ENCODE measurements at regions not wholly inside any gene's neighbourhood (a gene's known extent, or its start where the extent isn't known, plus 50 kb on each side); places are given as distances from the start of the nearest gene placed in this dataset.

GRCh38 chr9:118946669-118947068 is 422.6 kb downstream of the BRINP1 start:
- Histone ChIP-seq H3K27me3 (no peaks in the 10 kb centered on the region), H3K36me3 (no peaks in the 10 kb centered on the region), H3K4me1 (no peaks in the 10 kb centered on the region), H3K4me3 (ENCODE audit: low read depth, low read length) (no peak overlapping the region), H3K9me3 (no peaks in the 10 kb centered on the region)
- no peak for TF ChIP-seq CTCF (IDR thresholded peaks at IDR 0.05; ENCODE audit: low read depth, low read length)
- no peak for DNase-seq

GRCh38 chr9:118954857-118955256 is 414.4 kb downstream of the BRINP1 start:
- H3K9me3 ChIP-seq = no peaks in the 10 kb centered on the region; the same call in 1 of the 2 replicates
- H3K4me3 ChIP-seq (ENCODE audit: low read depth, low read length) = no peak overlapping the region
- TF ChIP-seq CTCF (IDR thresholded peaks at IDR 0.05; ENCODE audit: low read depth, low read length) = no peak

GRCh38 chr9:118957585-118957984 is 411.6 kb downstream of the BRINP1 start:
- no peak overlapping the region for H3K4me3 ChIP-seq (ENCODE audit: low read depth, low read length)
- DNase-seq = no peak
- no peaks in the 10 kb centered on the region for H3K36me3 ChIP-seq
- H3K9me3 ChIP-seq = no peaks in the 10 kb centered on the region; the same call in 1 of the 2 replicates
- no peaks in the 10 kb centered on the region for H3K27me3 ChIP-seq
- no peaks in the 10 kb centered on the region for H3K4me1 ChIP-seq
- TF ChIP-seq CTCF (IDR thresholded peaks at IDR 0.05; ENCODE audit: low read depth, low read length) = no peak

More at GRCh38 chr9:118954857-118955256, 414.4 kb downstream of the BRINP1 start:
- no peaks in the 10 kb centered on the region for H3K27me3 ChIP-seq
- no peaks in the 10 kb centered on the region for H3K4me1 ChIP-seq
- H3K36me3 ChIP-seq = no peaks in the 10 kb centered on the region
- DNase-seq = no peak

GRCh38 chr9:118959366-118959765 is 409.9 kb downstream of the BRINP1 start:
- TF ChIP-seq CTCF (IDR thresholded peaks at IDR 0.05; ENCODE audit: low read depth, low read length) = no peak
- Histone ChIP-seq H3K4me1 (no peaks in the 10 kb centered on the region), H3K36me3 (no peaks in the 10 kb centered on the region), H3K9me3 (no peaks in the 10 kb centered on the region; the same call in 1 of the 2 replicates), H3K27me3 (no peaks in the 10 kb centered on the region), H3K4me3 (ENCODE audit: low read depth, low read length) (no peak overlapping the region)
- no peak for DNase-seq

GRCh38 chr9:118961857-118962256 is 407.4 kb downstream of the BRINP1 start:
- TF ChIP-seq CTCF (IDR thresholded peaks at IDR 0.05; ENCODE audit: low read depth, low read length) = no peak
- Histone ChIP-seq H3K9me3 (no peaks in the 10 kb centered on the region; the same call in 1 of the 2 replicates), H3K27me3 (no peaks in the 10 kb centered on the region), H3K4me1 (no peaks in the 10 kb centered on the region), H3K4me3 (ENCODE audit: low read depth, low read length) (no peak overlapping the region), H3K36me3 (no peaks in the 10 kb centered on the region)
- no peak for DNase-seq

GRCh38 chr9:118962426-118962825 is 406.8 kb downstream of the BRINP1 start:
- H3K4me1 ChIP-seq = no peaks in the 10 kb centered on the region
- H3K36me3 ChIP-seq = no peaks in the 10 kb centered on the region
- H3K9me3 ChIP-seq = no peaks in the 10 kb centered on the region
- TF ChIP-seq CTCF (IDR thresholded peaks at IDR 0.05; ENCODE audit: low read depth, low read length) = no peak
- no peaks in the 10 kb centered on the region for H3K27me3 ChIP-seq
- no peak for DNase-seq
- no peak overlapping the region for H3K4me3 ChIP-seq (ENCODE audit: low read depth, low read length)

All from BE2C (cell line).